GM19395 (cell line): ENCODE measurements at regions not wholly inside any gene's neighbourhood (a gene's known extent, or its start where the extent isn't known, plus 50 kb on each side); places are given as distances from the start of the nearest gene placed in this dataset.
"Not testable (repeated sequence)": the region's sequence is repeated elsewhere in the genome, so short reads cannot be mapped to it uniquely, and the experiment has no call there.

Experiments
- ATAC-seq: cut with Tn5 transposase; IDR thresholded peaks from one replicate; pipeline ENCODE4 v1.9.1; 2021; ENCODE audit warnings: mild to moderate bottlenecking, moderate library complexity; ENCODE audit not compliant: unreplicated experiment

DNA sequence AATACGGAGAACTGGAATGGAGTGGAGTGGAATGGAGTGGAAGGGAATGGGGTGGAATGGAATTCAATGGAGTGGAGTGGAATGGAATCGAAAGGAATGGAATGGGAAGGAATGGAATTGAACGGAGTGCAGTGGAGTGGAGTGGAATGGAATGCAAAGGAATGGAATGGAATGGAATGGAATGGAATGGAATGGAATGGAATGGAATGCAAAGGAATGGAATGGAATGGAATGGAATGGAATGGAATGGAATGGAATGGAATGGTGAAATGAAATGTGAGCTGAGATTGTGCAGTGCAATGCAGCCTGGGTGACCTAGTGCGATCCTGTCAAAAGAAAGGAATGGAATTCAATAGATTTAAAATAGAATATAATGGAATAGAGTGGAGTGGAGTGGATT, 357.3 kb upstream of the WSB1 start:
- ATAC-seq: not testable (repeated sequence)

DNA sequence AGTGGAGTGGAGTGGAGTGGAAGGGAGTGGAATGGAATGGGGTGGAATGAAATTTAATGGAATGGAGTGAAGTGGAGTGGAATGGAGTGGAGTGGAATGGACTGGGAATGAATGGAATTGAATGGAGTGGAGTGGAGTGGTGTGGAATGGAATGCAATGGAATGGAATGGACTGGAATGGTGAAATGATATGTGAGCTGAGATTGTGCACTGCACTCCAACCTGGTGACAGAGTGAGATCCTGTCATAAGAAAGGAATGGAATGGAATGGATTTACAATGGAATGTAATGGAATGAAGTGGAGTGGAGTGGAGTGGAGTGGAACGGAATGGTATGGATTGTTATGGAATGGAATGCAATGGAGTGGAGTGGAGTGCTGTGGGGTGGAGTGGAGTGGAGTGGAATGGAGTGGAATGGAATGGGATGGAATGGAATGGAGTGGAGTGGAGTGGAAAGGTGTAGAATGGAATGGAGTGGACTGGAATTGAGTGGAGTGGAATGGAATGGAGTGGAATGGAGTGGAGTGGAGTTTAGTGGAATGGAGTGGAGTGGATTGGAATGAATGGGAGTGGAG, 356.1 kb upstream of the WSB1 start:
- not testable (repeated sequence) for ATAC-seq

DNA sequence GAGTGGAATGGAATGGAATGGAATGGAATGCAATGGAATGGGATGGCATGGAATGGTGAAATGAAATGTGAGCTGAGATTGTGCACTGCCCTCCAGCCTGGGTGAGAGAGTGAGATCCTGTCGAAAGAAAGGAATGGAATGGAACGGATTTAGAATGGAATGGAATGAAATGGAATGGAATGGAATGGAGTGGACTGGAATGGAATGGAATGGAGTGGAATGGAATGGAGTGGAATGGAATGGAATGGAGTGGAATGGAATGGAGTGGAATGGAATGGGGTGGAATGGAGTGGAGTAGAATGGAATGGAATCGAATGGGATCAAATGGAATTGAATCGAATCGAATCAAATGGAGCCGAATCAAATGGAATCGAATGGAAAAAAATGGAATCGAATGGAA, 354.2 kb upstream of the WSB1 start:
- not testable (repeated sequence) for ATAC-seq

DNA sequence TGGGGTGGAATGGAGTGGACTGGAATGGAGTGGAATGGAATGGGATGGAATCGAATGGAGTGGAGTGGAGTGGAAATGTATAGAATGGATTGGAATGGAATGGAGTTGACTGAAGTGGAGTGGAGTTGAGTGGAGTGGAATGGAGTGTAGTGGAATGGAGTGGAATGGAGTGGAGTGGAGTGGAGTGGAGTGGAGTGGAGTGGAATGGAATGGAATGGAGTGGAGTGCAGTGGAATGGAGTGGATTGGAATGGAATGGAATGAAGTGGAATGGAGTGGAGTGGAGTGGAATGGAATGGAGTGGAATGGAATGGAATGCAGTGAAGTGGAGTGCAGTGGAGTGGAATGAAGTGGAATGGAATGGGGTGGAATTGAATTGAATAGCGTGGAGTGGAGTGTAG, 353.3 kb upstream of the WSB1 start:
- ATAC-seq: not testable (repeated sequence)

DNA sequence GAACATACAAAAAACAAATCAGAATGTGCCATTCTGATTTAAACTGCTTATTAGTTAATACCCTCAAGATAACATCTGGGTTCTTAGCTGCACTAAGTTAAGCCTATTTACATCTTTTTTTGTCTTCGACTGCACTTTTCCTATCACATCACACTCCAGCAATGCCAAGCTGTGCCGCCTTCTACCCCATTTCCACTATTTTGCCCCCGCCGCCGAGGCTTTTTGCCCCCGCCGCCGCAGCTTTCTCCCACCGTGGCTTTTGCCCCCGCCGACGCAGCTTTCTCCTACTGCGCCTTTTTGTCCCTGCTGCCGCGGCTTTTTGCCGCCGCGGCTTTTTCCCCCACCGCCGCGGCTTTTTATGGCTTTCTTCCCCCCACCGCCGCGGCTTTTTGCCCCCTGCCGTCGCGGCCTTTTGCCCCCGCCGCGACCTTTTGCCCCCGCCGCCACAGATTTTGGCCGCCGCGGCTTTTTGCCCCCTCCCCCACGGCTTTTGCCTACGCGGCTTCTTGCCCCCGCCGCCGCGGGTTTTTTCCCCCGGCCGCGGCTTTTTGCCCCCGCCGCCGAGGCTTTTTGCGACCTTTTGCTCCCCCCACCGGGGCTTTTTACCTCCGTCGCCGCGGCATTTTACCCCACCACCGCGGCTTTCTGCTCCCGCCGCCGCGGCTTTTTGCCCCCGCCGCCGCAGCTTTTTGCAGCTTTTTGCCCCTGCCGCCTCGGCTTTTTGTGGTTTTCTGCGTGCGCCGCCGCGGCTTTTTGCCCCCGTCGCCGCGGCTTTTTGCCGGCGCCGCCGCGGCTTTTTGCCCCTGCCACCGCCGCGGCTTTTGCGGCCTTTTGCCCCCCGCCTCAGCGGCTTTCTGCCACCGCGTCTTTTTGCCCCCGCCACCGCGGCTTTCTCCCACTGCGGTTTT, 331.4 kb upstream of the WSB1 start:
- ATAC-seq: no peak

DNA sequence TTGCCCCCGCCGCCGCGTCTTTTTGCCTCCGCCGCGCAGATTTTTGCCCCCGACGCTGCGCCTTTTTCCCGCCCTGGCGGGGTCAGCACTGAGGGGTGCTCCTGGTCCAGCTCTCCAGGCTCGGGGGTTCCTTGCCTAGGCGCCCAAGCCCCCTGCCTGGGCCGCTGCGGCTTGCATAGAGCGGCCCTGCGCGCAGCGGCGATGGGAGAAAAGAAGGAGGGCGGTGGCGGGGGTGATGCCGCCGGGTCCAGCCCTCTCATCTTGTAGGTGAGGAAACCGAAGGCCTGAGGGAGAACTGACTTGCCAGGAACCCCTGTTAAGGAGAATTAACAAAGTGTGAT, 330.8 kb upstream of the WSB1 start:
- ATAC-seq: no peak

DNA sequence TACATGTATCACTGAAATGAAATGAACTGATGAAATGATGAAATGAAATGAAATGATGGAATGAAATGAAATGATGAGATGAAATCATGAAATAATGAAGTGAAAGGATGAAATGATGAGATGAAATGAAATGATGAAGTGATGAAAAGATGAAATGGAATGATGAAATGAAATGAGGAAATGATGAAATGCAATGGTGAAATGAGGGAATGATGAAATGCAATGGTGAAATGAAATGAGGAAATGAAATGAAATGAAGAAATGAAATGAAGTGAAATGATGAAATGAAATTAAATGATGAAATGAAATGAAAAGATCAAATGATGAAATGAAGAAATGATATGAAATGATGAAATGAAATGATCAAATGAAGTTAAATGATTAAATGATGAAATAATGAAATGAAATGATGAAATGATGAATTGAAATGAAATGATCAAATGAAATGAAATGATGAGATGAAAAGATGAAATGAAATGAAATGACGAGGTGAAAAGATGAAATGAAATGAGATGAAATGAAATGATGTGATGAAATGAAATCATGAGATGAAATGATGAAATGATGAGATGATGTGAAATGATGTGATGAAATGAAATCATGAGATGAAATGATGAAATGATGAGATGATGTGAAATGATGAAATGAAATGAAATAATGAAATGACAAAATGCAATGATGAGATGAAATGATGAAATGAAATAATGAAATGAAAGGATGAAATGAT, 327.9 kb upstream of the WSB1 start:
- ATAC-seq: not testable (repeated sequence)

DNA sequence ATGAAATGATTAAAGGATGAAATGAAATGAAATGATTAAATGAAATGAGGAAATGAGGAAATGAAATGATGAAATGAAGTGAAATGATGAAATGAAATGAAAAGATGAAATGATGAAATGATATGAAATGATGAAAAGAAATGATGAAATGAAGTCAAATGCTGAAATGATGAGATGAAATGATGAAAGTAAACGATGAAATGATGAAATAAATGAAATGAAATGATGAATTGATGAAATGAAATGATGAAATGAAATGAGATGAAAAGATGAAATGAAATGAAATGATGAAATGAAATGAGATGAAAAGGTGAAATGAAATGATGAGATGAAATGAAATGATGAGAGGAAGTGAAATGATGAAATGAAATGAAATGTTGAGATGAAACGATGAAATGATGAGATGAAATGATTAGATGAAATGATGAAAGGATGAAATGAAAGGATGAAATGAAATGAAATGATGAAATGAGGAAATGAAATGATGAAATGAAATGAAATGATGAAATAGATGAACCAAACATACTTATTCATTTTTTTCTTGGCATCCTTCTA, 327.2 kb upstream of the WSB1 start:
- not testable (repeated sequence) for ATAC-seq

DNA sequence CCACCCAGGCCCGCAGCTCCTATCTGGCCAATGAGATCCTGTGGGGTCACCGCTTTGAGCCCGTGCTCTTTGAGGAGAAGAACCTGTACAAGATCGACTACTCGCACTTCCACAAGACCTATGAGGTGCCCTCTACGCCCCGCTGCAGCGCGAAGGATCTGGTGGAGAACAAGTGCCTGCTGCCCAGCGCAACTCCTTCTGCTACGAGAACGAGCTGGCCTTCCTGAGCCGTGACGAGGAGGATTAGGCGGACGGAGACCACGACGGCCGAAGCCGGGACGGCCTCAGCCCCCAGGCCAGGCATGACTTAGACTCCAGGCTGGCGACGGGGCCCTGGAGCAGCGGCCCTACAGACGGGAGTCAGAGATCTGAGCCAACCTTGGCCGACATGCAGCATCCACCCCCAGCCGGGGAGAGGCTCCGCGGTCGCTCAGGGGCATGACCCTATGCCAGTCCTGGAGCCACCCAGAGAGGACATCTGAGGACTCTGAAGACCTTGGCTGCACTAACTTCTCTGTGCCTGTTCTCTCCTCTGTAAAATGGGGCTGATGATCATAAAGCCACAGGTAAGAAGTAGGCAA, 312.0 kb upstream of the WSB1 start:
- ATAC-seq: not testable (repeated sequence)

DNA sequence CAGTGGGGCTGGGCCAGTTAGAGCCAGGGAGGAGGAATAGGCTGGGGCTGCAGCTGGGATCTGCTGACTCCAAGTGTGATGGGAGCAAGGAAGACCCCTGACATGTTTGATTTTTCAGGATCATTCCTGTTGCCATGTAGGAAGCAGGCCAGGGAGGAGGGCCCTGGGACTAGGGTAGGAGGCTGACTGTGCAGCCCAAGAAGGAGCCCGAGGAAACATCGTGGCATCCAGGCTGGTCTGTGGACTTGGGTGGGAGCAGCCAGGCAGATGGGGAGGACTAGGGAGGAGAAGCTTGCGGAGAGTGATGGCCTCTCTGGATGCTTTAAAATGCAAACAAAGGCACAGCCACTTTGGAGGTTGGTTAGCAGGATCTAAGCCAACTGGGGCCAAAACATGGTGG, 311.4 kb upstream of the WSB1 start:
- not testable (repeated sequence) for ATAC-seq

DNA sequence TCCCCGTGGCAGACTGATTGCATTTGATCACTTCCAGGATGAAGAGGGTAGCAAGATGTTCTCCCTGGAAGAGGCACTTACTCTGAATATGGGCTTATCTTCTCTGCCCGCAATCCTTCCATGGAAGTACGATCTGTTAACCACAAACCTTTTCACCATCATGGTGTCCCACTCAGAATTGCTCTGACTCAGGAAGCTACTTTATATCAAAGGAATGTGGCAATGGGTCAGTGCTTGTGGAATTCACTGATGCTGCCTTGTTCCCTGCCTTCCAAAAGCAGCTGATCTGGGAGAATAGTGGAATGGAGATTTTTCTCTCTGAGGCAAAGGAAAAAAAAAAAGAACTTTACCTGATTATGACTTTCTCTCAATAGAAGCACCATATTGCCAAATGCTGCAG, 306.1 kb upstream of the WSB1 start:
- ATAC-seq: not testable (repeated sequence)

DNA sequence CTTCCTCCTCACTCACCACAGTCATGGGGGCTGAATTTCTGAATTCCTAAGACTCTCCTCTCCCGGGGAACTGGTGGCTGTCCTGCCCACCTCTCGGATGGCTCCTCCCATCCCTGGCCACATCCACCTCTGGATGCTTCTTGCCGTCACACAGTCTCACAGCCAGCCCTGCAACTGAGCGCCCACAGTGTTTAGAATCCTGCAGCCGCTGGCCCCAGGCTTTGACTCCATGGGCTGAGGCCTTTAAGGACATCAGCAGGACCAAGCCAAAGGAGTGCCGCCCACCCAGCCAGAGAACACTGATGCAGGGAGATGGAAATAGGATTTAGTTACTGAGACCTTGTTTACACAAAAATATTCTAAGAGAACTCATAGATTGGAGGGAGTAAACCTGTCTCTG, 299.3 kb upstream of the WSB1 start:
- ATAC-seq: not testable (repeated sequence)

DNA sequence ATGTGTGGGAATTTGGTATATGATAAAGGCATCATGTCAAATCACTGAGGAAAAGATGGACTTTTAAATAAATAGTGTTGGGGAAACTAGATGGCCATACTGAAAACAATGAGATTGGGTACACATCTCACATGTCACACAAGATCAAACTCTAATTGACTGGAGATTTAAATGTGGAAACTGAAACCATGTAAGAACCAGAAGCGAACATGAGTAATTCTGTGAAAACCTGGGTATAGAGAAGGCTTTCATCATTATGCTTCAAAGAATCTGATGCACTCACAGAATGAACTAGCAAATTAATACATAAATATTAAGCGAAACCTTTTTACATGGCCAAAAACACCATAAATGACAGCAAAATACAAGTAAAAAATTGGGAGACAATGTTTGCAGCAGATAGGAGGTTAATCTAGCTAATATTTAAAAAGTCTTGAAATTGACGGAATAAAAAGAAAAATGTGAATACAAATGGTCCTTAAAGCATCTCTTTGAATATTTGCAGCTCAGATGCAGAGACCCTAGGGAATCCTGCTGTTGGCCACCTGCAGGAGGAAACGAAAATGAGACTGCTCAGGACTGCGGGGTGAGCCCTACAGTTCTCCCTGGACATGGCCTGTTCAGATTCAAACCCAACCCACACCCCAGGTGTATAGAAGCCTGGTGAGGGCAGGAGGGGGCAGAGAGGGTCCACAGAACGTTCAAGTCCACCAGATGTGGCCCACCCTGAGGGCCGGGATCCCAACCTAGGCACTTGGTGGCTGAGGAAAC, 297.6 kb upstream of the WSB1 start:
- ATAC-seq: not testable (repeated sequence)

DNA sequence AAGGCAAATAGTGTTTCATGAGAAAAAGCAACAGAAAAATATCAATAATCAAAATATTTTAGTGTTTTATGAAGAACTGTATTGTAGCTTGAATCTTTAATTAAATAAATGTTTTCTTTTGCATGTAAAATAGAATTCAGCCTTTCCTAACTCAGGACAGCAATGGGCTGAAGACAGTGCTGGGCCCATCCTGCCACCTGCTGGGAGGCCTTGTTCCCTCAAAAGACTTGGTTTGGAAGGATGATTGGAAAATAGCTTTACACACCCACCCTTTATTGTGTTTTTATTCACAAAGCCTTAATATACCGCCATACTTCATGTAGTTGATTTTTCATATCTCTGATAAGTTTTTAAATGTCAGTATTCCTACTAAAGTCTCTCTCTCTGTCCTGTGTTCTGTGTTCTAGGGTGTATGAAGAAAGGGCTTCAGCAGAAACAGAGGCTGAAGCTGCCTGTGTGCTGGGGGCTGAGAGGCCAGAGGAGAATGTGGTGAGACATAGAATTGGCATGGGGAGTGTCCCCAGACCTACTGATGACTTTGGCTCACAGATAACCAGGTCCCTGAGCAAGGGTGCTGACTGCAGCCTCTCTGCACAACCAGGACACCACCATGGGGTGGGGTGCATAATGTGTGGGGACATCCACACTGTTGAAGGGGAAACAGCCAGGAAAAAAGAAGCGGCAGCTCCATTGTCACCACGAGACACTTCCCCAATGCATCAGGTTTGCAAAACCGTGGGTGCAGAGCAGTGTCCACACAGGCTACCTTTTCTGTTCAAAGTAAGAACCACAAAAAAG, 286.0 kb upstream of the WSB1 start:
- not testable (repeated sequence) for ATAC-seq

DNA sequence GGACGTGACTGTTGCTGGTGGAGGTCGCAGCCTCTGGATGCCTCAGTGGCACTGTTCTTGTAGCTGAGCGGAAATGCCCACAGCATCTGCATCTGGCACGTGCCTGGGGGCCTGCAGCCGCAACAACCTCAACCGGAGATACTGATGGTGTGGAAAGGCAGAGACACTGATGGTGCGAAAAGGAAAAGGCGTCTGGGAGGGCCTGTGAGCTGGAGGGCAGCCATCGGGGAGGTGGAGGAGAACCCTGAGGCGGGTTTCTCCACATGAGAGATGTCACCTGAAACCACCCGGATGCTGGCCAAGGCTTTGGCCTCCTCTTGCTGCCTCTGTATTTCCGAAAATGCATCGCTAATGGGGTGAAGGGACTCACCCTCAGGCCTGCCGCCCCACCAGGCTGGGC, 284.8 kb upstream of the WSB1 start:
- no peak for ATAC-seq

DNA sequence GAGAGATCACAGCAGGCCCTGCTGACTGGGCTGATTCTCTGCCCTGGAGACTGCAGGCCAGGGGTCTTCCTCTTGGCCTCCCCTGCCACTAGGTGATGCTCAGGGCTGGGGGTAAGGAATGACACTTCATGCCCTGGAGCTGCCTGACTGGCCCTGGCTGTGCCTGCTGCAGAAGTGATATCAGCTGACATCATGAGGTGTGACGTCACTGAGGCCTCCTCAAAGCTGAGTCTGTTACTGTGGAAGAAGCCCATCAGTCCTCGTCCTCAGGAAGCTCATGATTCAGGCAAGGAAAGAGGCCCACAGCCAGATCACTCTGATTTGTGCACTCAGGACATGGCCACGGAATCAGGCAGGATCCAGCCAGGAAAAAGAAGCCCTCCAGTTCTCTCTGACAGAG, 283.8 kb upstream of the WSB1 start:
- ATAC-seq: not testable (repeated sequence)

DNA sequence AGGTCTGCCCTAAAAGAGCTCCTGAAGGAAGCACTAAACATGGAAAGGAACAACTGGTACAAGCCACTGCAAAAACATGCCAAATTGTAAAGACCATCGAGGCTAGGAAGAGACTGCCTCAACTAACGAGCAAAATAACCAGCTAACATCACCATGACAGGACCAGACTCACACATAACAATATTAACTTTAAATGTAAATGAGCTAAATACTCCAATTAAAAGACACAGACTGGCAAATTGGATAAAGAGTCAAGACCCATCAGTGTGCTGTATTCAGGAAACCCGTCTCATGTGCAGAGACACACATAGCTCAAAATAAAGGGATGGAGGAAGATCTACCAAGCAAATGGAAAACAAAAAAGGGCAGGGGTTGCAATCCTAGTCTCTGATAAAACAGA, 263.4 kb upstream of the WSB1 start:
- ATAC-seq: not testable (repeated sequence)

DNA sequence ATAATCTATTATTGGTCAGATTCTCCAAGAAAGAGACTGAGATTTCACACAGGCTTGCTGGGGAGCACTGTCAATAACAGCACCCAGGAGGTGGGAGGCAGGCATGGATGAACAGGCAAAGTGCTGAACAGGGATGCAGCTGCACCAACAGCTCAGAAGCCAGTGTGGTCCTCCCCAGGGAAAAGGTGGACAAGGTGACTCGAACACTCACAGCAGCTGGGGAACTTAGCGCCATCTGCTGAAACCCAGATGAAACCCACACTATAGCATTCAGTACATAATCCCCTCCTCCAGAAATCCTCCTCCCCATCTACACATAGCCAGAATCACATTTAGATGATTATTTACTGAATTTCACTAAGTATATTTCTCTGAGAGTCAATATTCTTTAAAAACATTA, 255.2 kb upstream of the WSB1 start:
- ATAC-seq: no peak

DNA sequence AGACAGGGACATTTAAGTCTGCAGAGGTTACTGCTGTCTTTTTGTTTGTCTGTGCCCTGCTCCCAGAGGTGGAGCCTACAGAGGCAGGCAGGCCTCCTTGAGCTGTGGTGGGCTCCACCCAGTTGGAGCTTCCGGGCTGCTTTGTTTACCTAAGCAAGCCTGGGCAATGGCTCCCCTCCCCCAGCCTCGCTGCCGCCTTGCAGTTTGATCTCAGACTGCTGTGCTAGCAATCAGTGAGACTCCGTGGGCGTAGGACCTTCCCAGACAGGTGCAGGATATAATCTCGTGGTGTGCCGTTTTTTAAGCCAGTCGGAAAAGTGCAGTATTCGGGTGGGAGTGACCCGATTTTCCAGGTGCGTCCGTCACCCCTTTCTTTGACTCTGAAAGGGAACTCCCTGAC, 248.9 kb upstream of the WSB1 start:
- ATAC-seq: not testable (repeated sequence)
